H1 (cell line): ENCODE measurements at regions not wholly inside any gene's neighbourhood (a gene's known extent, or its start where the extent isn't known, plus 50 kb on each side); places are given as distances from the start of the nearest gene placed in this dataset.

Experiments used
- CTCF ChIA-PET: fragments of 300-600 bp; sonication (Branson Sonifier 250); formaldehyde crosslinking; loops from one replicate; lab custom pipeline; 2021; ENCODE audit not compliant: partially characterized antibody; lab: Charles Lee
- POLR2A ChIA-PET: fragments of 300-600 bp; sonication (Branson Sonifier 250); formaldehyde crosslinking; loops from one replicate; lab custom pipeline; 2021; ENCODE audit warnings: inconsistent platforms; ENCODE audit not compliant: partially characterized antibody; lab: Charles Lee
- DNase-seq, 2 experiments: peaks; one replicate each; pipeline versions ENCODE4 v3.0.0 to v3.0.0-alpha.2; 2010 to 2022; ENCODE audit warnings: low spot score in 2 of 2, low read depth in 1 of 2, mixed read lengths in 1 of 2
- FAIRE-seq: peaks from 2 replicates; lab custom pipeline; 2011; peaks lifted over from hg19 to GRCh38; lab: Jason Lieb, UNC
- H2AFZ ChIP-seq: 2 replicates; pipeline ENCODE4 v1.8.1; 2012; ENCODE audit warnings: low read length, inconsistent platforms
- H2AK5ac ChIP-seq: 2 replicates; pipeline ENCODE4 v1.6.1; 2013; ENCODE audit warnings: low read depth, low read length
- H2BK120ac ChIP-seq: replicated peaks from 2 replicates; pipeline ENCODE3; 2013; ENCODE audit warnings: low read depth, low read length, inconsistent platforms
- H2BK12ac ChIP-seq: 2 replicates; pipeline ENCODE4 v1.6.1; 2013; ENCODE audit warnings: low read depth, low read length
- H2BK15ac ChIP-seq: 2 replicates; pipeline ENCODE4 v1.6.1; 2013; ENCODE audit warnings: low read length
- H2BK20ac ChIP-seq: 2 replicates; pipeline ENCODE4 v1.6.1; 2013; ENCODE audit warnings: low read length
- H2BK5ac ChIP-seq: 2 replicates; pipeline ENCODE4 v1.6.1; 2013; ENCODE audit warnings: low read depth, low read length
- H3K14ac ChIP-seq: 2 replicates; pipeline ENCODE4 v1.6.1; 2013; ENCODE audit warnings: inconsistent platforms; ENCODE audit not compliant: insufficient read length
- H3K18ac ChIP-seq: 2 replicates; pipeline ENCODE4 v1.6.1; 2013; ENCODE audit warnings: low read length; ENCODE audit errors: extremely low read depth
- H3K23ac ChIP-seq: 2 replicates; pipeline ENCODE4 v1.6.1; 2013; ENCODE audit warnings: inconsistent platforms; ENCODE audit not compliant: insufficient read length
- H3K23me2 ChIP-seq: 2 replicates; pipeline ENCODE4 v1.6.1; 2013; ENCODE audit warnings: low read depth, low read length
- H3K27ac ChIP-seq: 2 replicates; pipeline ENCODE4 v1.6.1; 2011; ENCODE audit warnings: low read depth, low read length, inconsistent platforms
- H3K27me3 ChIP-seq, 4 experiments: replicated peaks in 1 of 4; 1 replicate in 1 of 4; 2 replicates in 3 of 4; pipeline versions ENCODE4 v1.6.1 to v1.8.1; 2011 to 2013; ENCODE audit warnings: low read length in 3 of 4, mild to moderate bottlenecking in 3 of 4, inconsistent platforms in 2 of 4, mixed read lengths in 2 of 4, moderate library complexity in 1 of 4; ENCODE audit not compliant: control insufficient read depth in 3 of 4, insufficient read depth in 3 of 4; ENCODE audit errors: extremely low read depth in 1 of 4
- H3K36me3 ChIP-seq, 4 experiments: 2 replicates each; pipeline versions ENCODE4 v1.6.1 to v1.8.1; 2011 to 2013; ENCODE audit warnings: mild to moderate bottlenecking in 4 of 4, low read length in 3 of 4, moderate library complexity in 2 of 4, control low read depth in 1 of 4, inconsistent platforms in 1 of 4; ENCODE audit not compliant: insufficient read depth in 4 of 4, control insufficient read depth in 2 of 4
- H3K4ac ChIP-seq: replicated peaks from 2 replicates; pipeline ENCODE3; 2013; ENCODE audit warnings: low read length, low read depth, mixed read lengths, inconsistent platforms; ENCODE audit not compliant: insufficient read length
- H3K4me1 ChIP-seq, 4 experiments: replicated peaks in 1 of 4; 1 replicate in 1 of 4; 2 replicates in 3 of 4; pipeline versions ENCODE4 v1.6.1 to v1.8.1; 2011 to 2013; ENCODE audit warnings: low read length in 3 of 4, inconsistent platforms in 2 of 4, mixed read lengths in 1 of 4; ENCODE audit not compliant: insufficient read depth in 4 of 4, control insufficient read depth in 3 of 4
- H3K4me2 ChIP-seq, 2 experiments: 2 replicates each; pipeline versions ENCODE4 v1.6.1 to v1.8.1; 2011 to 2013; ENCODE audit warnings: low read depth in 2 of 2, low read length in 2 of 2, control low read depth in 1 of 2, inconsistent platforms in 1 of 2, mild to moderate bottlenecking in 1 of 2; ENCODE audit not compliant: insufficient read depth in 1 of 2
- H3K4me3 ChIP-seq, 4 experiments: fragments of 200-600, 300-600 bp in 1 of 4; sonication (generic), shearing (Covaris generic), sonication (Bioruptor Twin) in 1 of 4; 2 replicates each; pipeline versions ENCODE4 v1.5.1 to v1.8.1; 2011 to 2016; ENCODE audit warnings: low read length in 4 of 4, low read depth in 3 of 4, control low read depth in 2 of 4, inconsistent platforms in 2 of 4, mild to moderate bottlenecking in 2 of 4, mixed read lengths in 1 of 4, moderate library complexity in 1 of 4; ENCODE audit not compliant: insufficient read depth in 2 of 4; ENCODE audit errors: extremely low read depth in 1 of 4
- H3K56ac ChIP-seq: replicated peaks from 2 replicates; pipeline ENCODE3; 2013; ENCODE audit warnings: low read depth, mild to moderate bottlenecking, mixed read lengths, low read length, inconsistent platforms; ENCODE audit not compliant: insufficient read length
- H3K79me1 ChIP-seq: 2 replicates; pipeline ENCODE4 v1.6.1; 2013; ENCODE audit warnings: low read depth, low read length, control low read depth
- H3K79me2 ChIP-seq, 2 experiments: 2 replicates each; pipeline versions ENCODE4 v1.6.1 to v1.8.1; 2012 to 2013; ENCODE audit warnings: low read length in 2 of 2, mild to moderate bottlenecking in 2 of 2, inconsistent platforms in 1 of 2; ENCODE audit not compliant: insufficient read depth in 2 of 2, control insufficient read depth in 1 of 2
- H3K9ac ChIP-seq, 4 experiments: replicated peaks in 1 of 4; 1 replicate in 1 of 4; 2 replicates in 3 of 4; pipeline versions ENCODE4 v1.6.1 to v1.8.1; 2011 to 2013; ENCODE audit warnings: low read depth in 3 of 4, low read length in 3 of 4, control low read depth in 2 of 4, mild to moderate bottlenecking in 2 of 4, moderate library complexity in 2 of 4, inconsistent platforms in 1 of 4; ENCODE audit errors: extremely low read depth in 1 of 4
- H3K9me3 ChIP-seq, 2 experiments: 2 replicates each; pipeline versions ENCODE4 v1.6.1 to v1.8.1; 2012 to 2013; ENCODE audit warnings: mild to moderate bottlenecking in 2 of 2, moderate library complexity in 2 of 2, control low read depth in 1 of 2, inconsistent platforms in 1 of 2, low read depth in 1 of 2, low read length in 1 of 2, mixed read lengths in 1 of 2; ENCODE audit not compliant: insufficient read depth in 2 of 2
- H4K20me1 ChIP-seq, 2 experiments: replicated peaks in 1 of 2; 2 replicates each; pipeline versions ENCODE3 to v1.8.1; 2011 to 2013; ENCODE audit warnings: inconsistent platforms in 2 of 2, low read length in 2 of 2, mild to moderate bottlenecking in 1 of 2; ENCODE audit not compliant: insufficient read depth in 2 of 2, control insufficient read depth in 1 of 2
- H4K5ac ChIP-seq: 2 replicates; pipeline ENCODE4 v1.6.1; 2013; ENCODE audit warnings: low read length, low read depth, mixed read lengths, inconsistent platforms; ENCODE audit not compliant: insufficient read length
- H4K8ac ChIP-seq: 2 replicates; pipeline ENCODE4 v1.8.0; 2013; ENCODE audit warnings: mild to moderate bottlenecking, moderate library complexity, low read length, inconsistent platforms; ENCODE audit not compliant: insufficient read depth; ENCODE audit errors: extremely low read depth
- H4K91ac ChIP-seq: replicated peaks from 2 replicates; pipeline ENCODE3; 2013; ENCODE audit warnings: low read length, mixed read lengths, inconsistent platforms; ENCODE audit not compliant: insufficient read length
- CBX5 ChIP-seq: fragments of 300-800, 300-1000 bp; sonication (generic); IDR thresholded peaks from 2 replicates; pipeline ENCODE4 v1.7.1; 2016; ENCODE audit warnings: antibody characterized with exemption, low read length, low read depth
- CHD1 ChIP-seq: IDR thresholded peaks from 2 replicates; pipeline ENCODE4 v1.6.1; 2012; ENCODE audit warnings: low read depth, low read length, improper control_type of control experiment
- CTCF ChIP-seq, 3 experiments: IDR thresholded peaks; 1 replicate in 2 of 3; 2 replicates in 1 of 3; pipeline versions ENCODE4 v1.5.1 to v1.6.1; 2011; ENCODE audit warnings: low read length in 3 of 3, mild to moderate bottlenecking in 3 of 3, inconsistent platforms in 2 of 3, low read depth in 1 of 3, moderate library complexity in 1 of 3; ENCODE audit not compliant: insufficient read depth in 1 of 3; ENCODE audit errors: control extremely low read depth in 1 of 3
- NANOG ChIP-seq: IDR thresholded peaks from 2 replicates; pipeline ENCODE4 v1.6.1; 2011; ENCODE audit warnings: low read length, low read depth, mild to moderate bottlenecking, inconsistent platforms; ENCODE audit not compliant: insufficient read depth, poor library complexity, severe bottlenecking
- RNF2 ChIP-seq: fragments of 200-900, 300-1000 bp; sonication (generic); IDR thresholded peaks from 2 replicates; pipeline ENCODE4 v1.7.1; 2016; ENCODE audit warnings: borderline replicate concordance, low read depth, mild to moderate bottlenecking, antibody characterized with exemption, low read length; ENCODE audit not compliant: poor library complexity, severe bottlenecking; ENCODE audit errors: missing control alignments
- ZNF274 ChIP-seq: IDR thresholded peaks from 2 replicates; pipeline ENCODE4 v1.7.0; 2012; ENCODE audit warnings: low read length, borderline replicate concordance; ENCODE audit errors: extremely low read depth
- WGBS, 2 experiments: shearing (Covaris generic) in 1 of 2; methylation state at CpG; one replicate each; pipeline versions ENCODE4 v1.1.6 to v1.1.7; 2013 to 2015; ENCODE audit warnings: low lambda C conversion rate in 2 of 2, mixed read lengths in 2 of 2, inconsistent platforms in 1 of 2, low coverage in 1 of 2, missing lambda C conversion rate in 1 of 2; ENCODE audit not compliant: insufficient replicate concordance in 2 of 2, insufficient coverage in 1 of 2, insufficient read length in 1 of 2; ENCODE audit errors: extremely low coverage in 1 of 2, missing lambda C conversion rate in 1 of 2; 5-methylcytosine and 5-hydroxymethylcytosine counted together
- TF ChIP-seq, protein P1 (sequence below): IDR thresholded peaks from 2 replicates; pipeline ENCODE4 v1.6.1; 2011; ENCODE audit warnings: low read length, improper control_type of control experiment

DNA sequence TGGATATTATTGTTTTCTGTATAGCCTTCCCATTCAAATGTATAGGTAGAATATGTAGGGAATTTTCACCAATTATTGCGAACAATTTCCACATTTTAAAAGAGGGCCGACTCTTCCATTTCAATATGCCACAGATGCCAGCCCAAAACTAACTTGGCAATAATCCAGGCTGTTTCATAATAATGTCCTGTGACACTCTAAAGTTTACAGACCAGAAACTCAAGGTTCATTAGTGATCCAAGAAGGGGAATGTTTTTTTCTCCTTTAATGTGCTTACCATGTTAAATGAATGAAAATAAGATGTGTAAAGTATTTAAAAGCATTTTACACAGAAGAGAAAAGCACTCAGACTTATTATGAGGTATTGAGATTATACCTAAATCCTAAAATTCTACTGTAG, 63.0 kb upstream of the FAM3C start:
- Histone ChIP-seq H4K91ac (no peak overlapping the region), H3K9ac (no peak overlapping the region), H3K79me2 (no peaks in the 10 kb centered on the region), H3K27me3 (no peaks in the 10 kb centered on the region), H4K8ac (no peak overlapping the region), H3K4me1 (peaks cover 0 to 12% (median 2%) of the 10 kb centered on the region in 4 experiments; a peak in 2 of 7 replicates), H4K5ac (no peak overlapping the region), H4K20me1 (no peaks in the 10 kb centered on the region), H3K23ac (no peak overlapping the region), H3K56ac (no peak overlapping the region), H2BK120ac (no peak overlapping the region), H3K4me2 (no peak overlapping the region), H3K27ac (no peak overlapping the region), H3K9me3 (no peaks in the 10 kb centered on the region; a peak in 1 of 4 replicates), H2AFZ (no peak overlapping the region), H2AK5ac (no peak overlapping the region), H3K18ac (no peak overlapping the region), H3K23me2 (no peaks in the 10 kb centered on the region), H3K36me3 (no peaks in the 10 kb centered on the region), H2BK5ac (no peak overlapping the region), H2BK20ac (no peak overlapping the region), H3K4me3 (no peak overlapping the region), H3K4ac (no peak overlapping the region), H3K14ac (no peak overlapping the region), H2BK12ac (no peak overlapping the region), H3K79me1 (no peaks in the 10 kb centered on the region), H2BK15ac (no peak overlapping the region)
- ChIA-PET CTCF (no interaction called here), POLR2A (no interaction called here)
- no peak for TF ChIP-seq NANOG
- no peak for TF ChIP-seq CHD1
- no peak for TF ChIP-seq CTCF (IDR thresholded peaks at IDR 0.05; ENCODE audit: control extremely low read depth in 1 of 3, insufficient read depth in 1 of 3, low read depth in 1 of 3, low read length in 3 of 3)
- TF ChIP-seq CBX5 = no peak
- TF ChIP-seq, protein P1, sequence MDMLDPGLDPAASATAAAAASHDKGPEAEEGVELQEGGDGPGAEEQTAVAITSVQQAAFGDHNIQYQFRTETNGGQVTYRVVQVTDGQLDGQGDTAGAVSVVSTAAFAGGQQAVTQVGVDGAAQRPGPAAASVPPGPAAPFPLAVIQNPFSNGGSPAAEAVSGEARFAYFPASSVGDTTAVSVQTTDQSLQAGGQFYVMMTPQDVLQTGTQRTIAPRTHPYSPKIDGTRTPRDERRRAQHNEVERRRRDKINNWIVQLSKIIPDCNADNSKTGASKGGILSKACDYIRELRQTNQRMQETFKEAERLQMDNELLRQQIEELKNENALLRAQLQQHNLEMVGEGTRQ = no peak
- TF ChIP-seq RNF2 = no peak
- TF ChIP-seq ZNF274 = no peak
- WGBS, 2 experiments = 95% methylated on average over 2 of the region's 2 CpGs; no CpG with 5 or more reads in 1 of the 2 experiments
- DNase-seq = no peak
- FAIRE-seq = no peak
